ENCODE measurements at regions not wholly inside any gene's neighbourhood (a gene's known extent, or its start where the extent isn't known, plus 50 kb on each side); places are given as distances from the start of the nearest gene placed in this dataset.

GRCh38 chr6:156464100-156464878 is 312.9 kb upstream of the ARID1B start:
- H3K27ac ChIP-seq, result no peak overlapping the region
- H3K36me3 ChIP-seq, result no peaks in the 10 kb centered on the region
- no peak for DNase-seq (ENCODE audit: low spot score in 2 of 2)
- no peaks in the 10 kb centered on the region for H3K4me1 ChIP-seq
- 79% methylated on average over 7 of the region's 7 CpGs for WGBS
- no peak overlapping the region for H3K4me3 ChIP-seq
- H3K27me3 ChIP-seq, result no peaks in the 10 kb centered on the region
- H3K9me3 ChIP-seq, result no peaks in the 10 kb centered on the region
- TF ChIP-seq POLR2A (IDR thresholded peaks at IDR 0.05), result no peak
- no peak for TF ChIP-seq EP300 (IDR thresholded peaks at IDR 0.05)
- TF ChIP-seq POLR2AphosphoS5 (IDR thresholded peaks at IDR 0.05), result no peak
- TF ChIP-seq, protein P1, sequence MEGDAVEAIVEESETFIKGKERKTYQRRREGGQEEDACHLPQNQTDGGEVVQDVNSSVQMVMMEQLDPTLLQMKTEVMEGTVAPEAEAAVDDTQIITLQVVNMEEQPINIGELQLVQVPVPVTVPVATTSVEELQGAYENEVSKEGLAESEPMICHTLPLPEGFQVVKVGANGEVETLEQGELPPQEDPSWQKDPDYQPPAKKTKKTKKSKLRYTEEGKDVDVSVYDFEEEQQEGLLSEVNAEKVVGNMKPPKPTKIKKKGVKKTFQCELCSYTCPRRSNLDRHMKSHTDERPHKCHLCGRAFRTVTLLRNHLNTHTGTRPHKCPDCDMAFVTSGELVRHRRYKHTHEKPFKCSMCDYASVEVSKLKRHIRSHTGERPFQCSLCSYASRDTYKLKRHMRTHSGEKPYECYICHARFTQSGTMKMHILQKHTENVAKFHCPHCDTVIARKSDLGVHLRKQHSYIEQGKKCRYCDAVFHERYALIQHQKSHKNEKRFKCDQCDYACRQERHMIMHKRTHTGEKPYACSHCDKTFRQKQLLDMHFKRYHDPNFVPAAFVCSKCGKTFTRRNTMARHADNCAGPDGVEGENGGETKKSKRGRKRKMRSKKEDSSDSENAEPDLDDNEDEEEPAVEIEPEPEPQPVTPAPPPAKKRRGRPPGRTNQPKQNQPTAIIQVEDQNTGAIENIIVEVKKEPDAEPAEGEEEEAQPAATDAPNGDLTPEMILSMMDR (IDR thresholded peaks at IDR 0.05), result no peak

- Histone ChIP-seq H3K27ac (no peak overlapping the region), H3K9me3 (no peaks in the 10 kb centered on the region), H3K4me3 (no peak overlapping the region), H3K36me3 (no peaks in the 10 kb centered on the region), H3K4me1 (no peaks in the 10 kb centered on the region), H3K27me3 (no peaks in the 10 kb centered on the region)
- TF ChIP-seq POLR2AphosphoS5 (IDR thresholded peaks at IDR 0.05) (no peak), EP300 (IDR thresholded peaks at IDR 0.05) (no peak), POLR2A (IDR thresholded peaks at IDR 0.05) (no peak)
- TF ChIP-seq, protein P1 (IDR thresholded peaks at IDR 0.05), result no peak
- 81% methylated on average over 2 of the region's 2 CpGs for WGBS
- no peak for DNase-seq (ENCODE audit: low spot score in 2 of 2)
Measured at GRCh38 chr6:156461647-156462046, 315.5 kb upstream of the ARID1B start.

DNA sequence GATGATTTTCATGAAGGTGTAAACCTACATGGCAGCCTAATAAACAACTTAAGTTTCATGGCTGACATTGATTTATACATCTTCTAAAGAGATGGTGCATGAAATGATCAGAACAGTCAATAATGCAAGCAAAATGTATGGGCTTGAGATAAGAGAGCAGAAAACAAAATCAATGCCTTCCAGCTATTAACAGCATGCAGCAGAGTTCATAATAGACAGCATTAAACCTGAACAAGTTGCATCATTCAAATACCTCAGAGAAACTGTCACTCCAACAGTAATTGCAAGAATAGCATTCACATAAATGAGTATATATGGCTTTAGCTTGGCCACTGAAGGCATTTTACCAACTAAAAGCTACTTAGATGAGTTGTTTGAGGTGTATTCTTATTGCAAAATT is 319.6 kb upstream of the ARID1B start:
- TF ChIP-seq POLR2A (IDR thresholded peaks at IDR 0.05), result no peak
- no peak for DNase-seq (ENCODE audit: low spot score in 2 of 2)
- Histone ChIP-seq H3K4me1 (no peaks in the 10 kb centered on the region), H3K9me3 (no peaks in the 10 kb centered on the region), H3K27ac (no peak overlapping the region), H3K4me3 (no peak overlapping the region), H3K27me3 (no peaks in the 10 kb centered on the region), H3K36me3 (no peaks in the 10 kb centered on the region)

DNA sequence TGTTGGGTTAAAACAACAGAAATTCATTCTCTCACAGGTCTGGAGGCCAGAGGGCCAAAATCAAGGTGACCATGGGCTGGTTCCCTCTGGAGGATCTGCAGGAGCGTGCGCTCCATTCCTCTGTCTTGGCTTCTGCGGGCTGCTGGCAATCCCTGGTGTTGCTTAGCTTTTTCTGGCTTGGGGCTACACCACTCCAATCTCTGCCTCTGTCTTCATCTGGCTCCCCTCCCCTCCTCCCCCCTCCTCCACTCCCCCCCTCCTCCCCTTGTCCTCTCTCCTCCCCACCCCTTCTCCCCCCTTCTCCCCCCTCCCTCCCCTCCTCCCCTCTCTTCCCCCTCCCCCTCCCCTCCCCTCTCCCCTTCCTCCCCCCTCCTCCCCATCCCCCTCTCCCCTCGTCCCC is 321.3 kb upstream of the ARID1B start:
- no peak for TF ChIP-seq EP300 (IDR thresholded peaks at IDR 0.05)
- TF ChIP-seq, protein P1 (IDR thresholded peaks at IDR 0.05), result no peak
- H3K36me3 ChIP-seq, result no peaks in the 10 kb centered on the region
- H3K27me3 ChIP-seq, result no peaks in the 10 kb centered on the region
- H3K4me3 ChIP-seq, result no peak overlapping the region
- H3K9me3 ChIP-seq, result no peaks in the 10 kb centered on the region
- no peaks in the 10 kb centered on the region for H3K4me1 ChIP-seq
- DNase-seq (ENCODE audit: low spot score in 2 of 2), result no peak
- WGBS, result 75% methylated on average over 3 of the region's 4 CpGs
- no peak overlapping the region for H3K27ac ChIP-seq

- no peaks in the 10 kb centered on the region for H3K27me3 ChIP-seq
- WGBS, result 83% methylated on average over 8 of the region's 8 CpGs
- no peak for TF ChIP-seq POLR2AphosphoS5 (IDR thresholded peaks at IDR 0.05)
- no peak for TF ChIP-seq POLR2A (IDR thresholded peaks at IDR 0.05)
- TF ChIP-seq EP300 (IDR thresholded peaks at IDR 0.05), result no peak
- TF ChIP-seq, protein P1 (IDR thresholded peaks at IDR 0.05), result no peak
- H3K4me3 ChIP-seq, result no peak overlapping the region
- peaks cover 4% of the 10 kb centered on the region for H3K4me1 ChIP-seq
- H3K9me3 ChIP-seq, result no peaks in the 10 kb centered on the region
- no peaks in the 10 kb centered on the region for H3K36me3 ChIP-seq
- no peak overlapping the region for H3K27ac ChIP-seq
- DNase-seq (ENCODE audit: low spot score in 2 of 2), result no peak
Measured at GRCh38 chr6:156454867-156455266, 322.3 kb upstream of the ARID1B start.

- DNase-seq (ENCODE audit: low spot score in 2 of 2), result no peak
- no peaks in the 10 kb centered on the region for H3K36me3 ChIP-seq
- H3K27me3 ChIP-seq, result no peaks in the 10 kb centered on the region
- TF ChIP-seq POLR2A (IDR thresholded peaks at IDR 0.05) (no peak), POLR2AphosphoS5 (IDR thresholded peaks at IDR 0.05) (no peak), EP300 (IDR thresholded peaks at IDR 0.05) (no peak)
- TF ChIP-seq, protein P1 (IDR thresholded peaks at IDR 0.05), result no peak
- H3K27ac ChIP-seq, result no peak overlapping the region
- H3K4me1 ChIP-seq, result peaks cover 12% of the 10 kb centered on the region
- no peaks in the 10 kb centered on the region for H3K9me3 ChIP-seq
- 96% methylated on average over 5 of the region's 5 CpGs for WGBS
- H3K4me3 ChIP-seq, result no peak overlapping the region
Measured at GRCh38 chr6:156451726-156452125, 325.5 kb upstream of the ARID1B start.

Measured in suprapubic skin (tissue), 4 donors.